H1 (cell line): ENCODE measurements at regions not wholly inside any gene's neighbourhood (a gene's known extent, or its start where the extent isn't known, plus 50 kb on each side); places are given as distances from the start of the nearest gene placed in this dataset.

Experiments
- CTCF ChIA-PET: fragments of 300-600 bp; sonication (Branson Sonifier 250); formaldehyde crosslinking; loops from one replicate; lab custom pipeline; 2021; ENCODE audit not compliant: partially characterized antibody; lab: Charles Lee
- POLR2A ChIA-PET: fragments of 300-600 bp; sonication (Branson Sonifier 250); formaldehyde crosslinking; loops from one replicate; lab custom pipeline; 2021; ENCODE audit warnings: inconsistent platforms; ENCODE audit not compliant: partially characterized antibody; lab: Charles Lee
- DNase-seq, 2 experiments: peaks; one replicate each; pipeline versions ENCODE4 v3.0.0 to v3.0.0-alpha.2; 2010 to 2022; ENCODE audit warnings: low spot score in 2 of 2, low read depth in 1 of 2, mixed read lengths in 1 of 2
- FAIRE-seq: peaks from 2 replicates; lab custom pipeline; 2011; peaks lifted over from hg19 to GRCh38; lab: Jason Lieb, UNC
- H2AFZ ChIP-seq: 2 replicates; pipeline ENCODE4 v1.8.1; 2012; ENCODE audit warnings: low read length, inconsistent platforms
- H2AK5ac ChIP-seq: 2 replicates; pipeline ENCODE4 v1.6.1; 2013; ENCODE audit warnings: low read depth, low read length
- H2BK120ac ChIP-seq: replicated peaks from 2 replicates; pipeline ENCODE3; 2013; ENCODE audit warnings: low read depth, low read length, inconsistent platforms
- H2BK12ac ChIP-seq: 2 replicates; pipeline ENCODE4 v1.6.1; 2013; ENCODE audit warnings: low read depth, low read length
- H2BK15ac ChIP-seq: 2 replicates; pipeline ENCODE4 v1.6.1; 2013; ENCODE audit warnings: low read length
- H2BK20ac ChIP-seq: 2 replicates; pipeline ENCODE4 v1.6.1; 2013; ENCODE audit warnings: low read length
- H2BK5ac ChIP-seq: 2 replicates; pipeline ENCODE4 v1.6.1; 2013; ENCODE audit warnings: low read depth, low read length
- H3K14ac ChIP-seq: 2 replicates; pipeline ENCODE4 v1.6.1; 2013; ENCODE audit warnings: inconsistent platforms; ENCODE audit not compliant: insufficient read length
- H3K18ac ChIP-seq: 2 replicates; pipeline ENCODE4 v1.6.1; 2013; ENCODE audit warnings: low read length; ENCODE audit errors: extremely low read depth
- H3K23ac ChIP-seq: 2 replicates; pipeline ENCODE4 v1.6.1; 2013; ENCODE audit warnings: inconsistent platforms; ENCODE audit not compliant: insufficient read length
- H3K23me2 ChIP-seq: 2 replicates; pipeline ENCODE4 v1.6.1; 2013; ENCODE audit warnings: low read depth, low read length
- H3K27ac ChIP-seq: 2 replicates; pipeline ENCODE4 v1.6.1; 2011; ENCODE audit warnings: low read depth, low read length, inconsistent platforms
- H3K27me3 ChIP-seq, 4 experiments: replicated peaks in 1 of 4; 1 replicate in 1 of 4; 2 replicates in 3 of 4; pipeline versions ENCODE4 v1.6.1 to v1.8.1; 2011 to 2013; ENCODE audit warnings: low read length in 3 of 4, mild to moderate bottlenecking in 3 of 4, inconsistent platforms in 2 of 4, mixed read lengths in 2 of 4, moderate library complexity in 1 of 4; ENCODE audit not compliant: control insufficient read depth in 3 of 4, insufficient read depth in 3 of 4; ENCODE audit errors: extremely low read depth in 1 of 4
- H3K36me3 ChIP-seq, 4 experiments: 2 replicates each; pipeline versions ENCODE4 v1.6.1 to v1.8.1; 2011 to 2013; ENCODE audit warnings: mild to moderate bottlenecking in 4 of 4, low read length in 3 of 4, moderate library complexity in 2 of 4, control low read depth in 1 of 4, inconsistent platforms in 1 of 4; ENCODE audit not compliant: insufficient read depth in 4 of 4, control insufficient read depth in 2 of 4
- H3K4ac ChIP-seq: replicated peaks from 2 replicates; pipeline ENCODE3; 2013; ENCODE audit warnings: low read length, low read depth, mixed read lengths, inconsistent platforms; ENCODE audit not compliant: insufficient read length
- H3K4me1 ChIP-seq, 4 experiments: replicated peaks in 1 of 4; 1 replicate in 1 of 4; 2 replicates in 3 of 4; pipeline versions ENCODE4 v1.6.1 to v1.8.1; 2011 to 2013; ENCODE audit warnings: low read length in 3 of 4, inconsistent platforms in 2 of 4, mixed read lengths in 1 of 4; ENCODE audit not compliant: insufficient read depth in 4 of 4, control insufficient read depth in 3 of 4
- H3K4me2 ChIP-seq, 2 experiments: 2 replicates each; pipeline versions ENCODE4 v1.6.1 to v1.8.1; 2011 to 2013; ENCODE audit warnings: low read depth in 2 of 2, low read length in 2 of 2, control low read depth in 1 of 2, inconsistent platforms in 1 of 2, mild to moderate bottlenecking in 1 of 2; ENCODE audit not compliant: insufficient read depth in 1 of 2
- H3K4me3 ChIP-seq, 4 experiments: fragments of 200-600, 300-600 bp in 1 of 4; sonication (generic), shearing (Covaris generic), sonication (Bioruptor Twin) in 1 of 4; 2 replicates each; pipeline versions ENCODE4 v1.5.1 to v1.8.1; 2011 to 2016; ENCODE audit warnings: low read length in 4 of 4, low read depth in 3 of 4, control low read depth in 2 of 4, inconsistent platforms in 2 of 4, mild to moderate bottlenecking in 2 of 4, mixed read lengths in 1 of 4, moderate library complexity in 1 of 4; ENCODE audit not compliant: insufficient read depth in 2 of 4; ENCODE audit errors: extremely low read depth in 1 of 4
- H3K56ac ChIP-seq: replicated peaks from 2 replicates; pipeline ENCODE3; 2013; ENCODE audit warnings: low read depth, mild to moderate bottlenecking, mixed read lengths, low read length, inconsistent platforms; ENCODE audit not compliant: insufficient read length
- H3K79me1 ChIP-seq: 2 replicates; pipeline ENCODE4 v1.6.1; 2013; ENCODE audit warnings: low read depth, low read length, control low read depth
- H3K79me2 ChIP-seq, 2 experiments: 2 replicates each; pipeline versions ENCODE4 v1.6.1 to v1.8.1; 2012 to 2013; ENCODE audit warnings: low read length in 2 of 2, mild to moderate bottlenecking in 2 of 2, inconsistent platforms in 1 of 2; ENCODE audit not compliant: insufficient read depth in 2 of 2, control insufficient read depth in 1 of 2
- H3K9ac ChIP-seq, 4 experiments: replicated peaks in 1 of 4; 1 replicate in 1 of 4; 2 replicates in 3 of 4; pipeline versions ENCODE4 v1.6.1 to v1.8.1; 2011 to 2013; ENCODE audit warnings: low read depth in 3 of 4, low read length in 3 of 4, control low read depth in 2 of 4, mild to moderate bottlenecking in 2 of 4, moderate library complexity in 2 of 4, inconsistent platforms in 1 of 4; ENCODE audit errors: extremely low read depth in 1 of 4
- H3K9me3 ChIP-seq, 2 experiments: 2 replicates each; pipeline versions ENCODE4 v1.6.1 to v1.8.1; 2012 to 2013; ENCODE audit warnings: mild to moderate bottlenecking in 2 of 2, moderate library complexity in 2 of 2, control low read depth in 1 of 2, inconsistent platforms in 1 of 2, low read depth in 1 of 2, low read length in 1 of 2, mixed read lengths in 1 of 2; ENCODE audit not compliant: insufficient read depth in 2 of 2
- H4K20me1 ChIP-seq, 2 experiments: replicated peaks in 1 of 2; 2 replicates each; pipeline versions ENCODE3 to v1.8.1; 2011 to 2013; ENCODE audit warnings: inconsistent platforms in 2 of 2, low read length in 2 of 2, mild to moderate bottlenecking in 1 of 2; ENCODE audit not compliant: insufficient read depth in 2 of 2, control insufficient read depth in 1 of 2
- H4K5ac ChIP-seq: 2 replicates; pipeline ENCODE4 v1.6.1; 2013; ENCODE audit warnings: low read length, low read depth, mixed read lengths, inconsistent platforms; ENCODE audit not compliant: insufficient read length
- H4K8ac ChIP-seq: 2 replicates; pipeline ENCODE4 v1.8.0; 2013; ENCODE audit warnings: mild to moderate bottlenecking, moderate library complexity, low read length, inconsistent platforms; ENCODE audit not compliant: insufficient read depth; ENCODE audit errors: extremely low read depth
- H4K91ac ChIP-seq: replicated peaks from 2 replicates; pipeline ENCODE3; 2013; ENCODE audit warnings: low read length, mixed read lengths, inconsistent platforms; ENCODE audit not compliant: insufficient read length
- BCL11A ChIP-seq, 2 experiments: IDR thresholded peaks; one replicate each; pipeline ENCODE4 v1.6.1; 2011; ENCODE audit warnings: low read depth in 2 of 2, low read length in 2 of 2, mild to moderate bottlenecking in 2 of 2
- CHD1 ChIP-seq: IDR thresholded peaks from 2 replicates; pipeline ENCODE4 v1.6.1; 2012; ENCODE audit warnings: low read depth, low read length, improper control_type of control experiment
- E2F6 ChIP-seq: IDR thresholded peaks from 2 replicates; pipeline ENCODE4 v1.6.1; 2012; ENCODE audit warnings: inconsistent platforms
- EGR1 ChIP-seq: IDR thresholded peaks from 2 replicates; pipeline ENCODE4 v1.6.1; 2011; ENCODE audit warnings: low read depth, low read length, borderline replicate concordance
- JUND ChIP-seq: IDR thresholded peaks from 2 replicates; pipeline ENCODE4 v1.6.1; 2011; ENCODE audit warnings: mild to moderate bottlenecking, improper control_type of control experiment, low read length
- KDM4A ChIP-seq: IDR thresholded peaks from one replicate; pipeline ENCODE4 v1.7.1; 2012; ENCODE audit warnings: low read depth, mild to moderate bottlenecking, moderate library complexity, low read length, inconsistent platforms; ENCODE audit not compliant: severe bottlenecking
- MAX ChIP-seq: IDR thresholded peaks from 2 replicates; pipeline ENCODE4 v1.6.1; 2012; ENCODE audit warnings: inconsistent platforms
- POLR2A ChIP-seq, 2 experiments: IDR thresholded peaks; 1 replicate in 1 of 2; 2 replicates in 1 of 2; pipeline ENCODE4 v1.6.1; 2011; ENCODE audit warnings: low read depth in 2 of 2, low read length in 2 of 2, mild to moderate bottlenecking in 2 of 2; ENCODE audit errors: control extremely low read depth in 1 of 2
- POLR2AphosphoS5 ChIP-seq: IDR thresholded peaks from 2 replicates; pipeline ENCODE4 v1.6.1; 2011; ENCODE audit warnings: low read depth, low read length
- POU5F1 ChIP-seq: IDR thresholded peaks from 2 replicates; pipeline ENCODE4 v1.6.1; 2011; ENCODE audit warnings: low read depth, mild to moderate bottlenecking, low read length, moderate library complexity
- RNF2 ChIP-seq: fragments of 200-900, 300-1000 bp; sonication (generic); IDR thresholded peaks from 2 replicates; pipeline ENCODE4 v1.7.1; 2016; ENCODE audit warnings: borderline replicate concordance, low read depth, mild to moderate bottlenecking, antibody characterized with exemption, low read length; ENCODE audit not compliant: poor library complexity, severe bottlenecking; ENCODE audit errors: missing control alignments
- SP2 ChIP-seq: IDR thresholded peaks from 2 replicates; pipeline ENCODE4 v1.6.1; 2012; ENCODE audit warnings: mild to moderate bottlenecking, low read length, inconsistent platforms
- TEAD4 ChIP-seq: IDR thresholded peaks from 2 replicates; pipeline ENCODE4 v1.6.1; 2012; ENCODE audit warnings: low read depth, low read length, inconsistent platforms, mixed read lengths
- WGBS, 2 experiments: shearing (Covaris generic) in 1 of 2; methylation state at CpG; one replicate each; pipeline versions ENCODE4 v1.1.6 to v1.1.7; 2013 to 2015; ENCODE audit warnings: low lambda C conversion rate in 2 of 2, mixed read lengths in 2 of 2, inconsistent platforms in 1 of 2, low coverage in 1 of 2, missing lambda C conversion rate in 1 of 2; ENCODE audit not compliant: insufficient replicate concordance in 2 of 2, insufficient coverage in 1 of 2, insufficient read length in 1 of 2; ENCODE audit errors: extremely low coverage in 1 of 2, missing lambda C conversion rate in 1 of 2; 5-methylcytosine and 5-hydroxymethylcytosine counted together

GRCh38 chr5:56717253-56717987 lies 97.9 kb upstream of the MAP3K1 start:
- H3K27ac ChIP-seq = no peak overlapping the region
- H2BK20ac ChIP-seq = no peak overlapping the region
- H3K4ac ChIP-seq = no peak overlapping the region
- TF ChIP-seq RNF2 (no peak), POLR2AphosphoS5 (no peak), MAX (no peak), EGR1 (no peak), SP2 (no peak), TEAD4 (no peak), JUND (no peak), E2F6 (no peak), BCL11A (IDR thresholded peaks at IDR 0.05; ENCODE audit: low read depth in 2 of 2, low read length in 2 of 2) (no peak), KDM4A (no peak), POU5F1 (no peak), POLR2A (IDR thresholded peaks at IDR 0.05; ENCODE audit: control extremely low read depth in 1 of 2, low read depth in 2 of 2, low read length in 2 of 2) (no peak), CHD1 (no peak)

More at GRCh38 chr5:56717253-56717987, 97.9 kb upstream of the MAP3K1 start:
- no peaks in the 10 kb centered on the region for H3K79me1 ChIP-seq
- H3K23ac ChIP-seq = no peak overlapping the region
- no peaks in the 10 kb centered on the region for H3K27me3 ChIP-seq
- H3K18ac ChIP-seq = no peak overlapping the region
- CTCF ChIA-PET = interaction anchor here (0.6 to 1.0 kb wide), 3 partner anchors 28 to 185 kb away, joined by 3 read pairs; no protein-coding TSS in a partner anchor
- H3K9ac ChIP-seq = no peak overlapping the region
- H3K23me2 ChIP-seq = no peaks in the 10 kb centered on the region
- no peak for FAIRE-seq
- POLR2A ChIA-PET = interaction anchor here (0.6 kb wide), 1 partner anchor 405 kb away, joined by 5 read pairs; no protein-coding TSS in a partner anchor
- H3K14ac ChIP-seq = no peak overlapping the region
- no peak overlapping the region for H2BK12ac ChIP-seq
- no peaks in the 10 kb centered on the region for H3K36me3 ChIP-seq
- H2AK5ac ChIP-seq = no peak overlapping the region
- H4K91ac ChIP-seq = no peak overlapping the region
- no peak overlapping the region for H2BK5ac ChIP-seq
- H2BK120ac ChIP-seq = no peak overlapping the region
- WGBS, 2 experiments = 92% methylated on average over 11 of the region's 11 CpGs; no CpG with 5 or more reads in 1 of the 2 experiments
- 0 out of 2 replicates have a peak overlapping the region, but pooled peaks have one; percentile 79 for H2AFZ ChIP-seq
- no peak overlapping the region for H3K4me3 ChIP-seq
- H4K5ac ChIP-seq = no peak overlapping the region
- H4K20me1 ChIP-seq = no peaks in the 10 kb centered on the region
- no peak overlapping the region for H3K4me2 ChIP-seq
- H3K56ac ChIP-seq = no peak overlapping the region
- H3K9me3 ChIP-seq = no peaks in the 10 kb centered on the region
- no peaks in the 10 kb centered on the region for H3K79me2 ChIP-seq
- H4K8ac ChIP-seq = no peak overlapping the region
- no peak overlapping the region for H2BK15ac ChIP-seq
- H3K4me1 ChIP-seq = peaks cover 0 to 4% (median 2%) of the 10 kb centered on the region in 4 experiments; a peak in 4 of 7 replicates
- DNase-seq = no peak
